PFSK-1 (cell line): ENCODE measurements at regions not wholly inside any gene's neighbourhood (a gene's known extent, or its start where the extent isn't known, plus 50 kb on each side); places are given as distances from the start of the nearest gene placed in this dataset.

Experiments
- FOXP2 ChIP-seq: optimal IDR thresholded peaks from 2 replicates; pipeline ENCODE3; 2011; ENCODE audit warnings: borderline replicate concordance, control low read depth, inconsistent platforms; ENCODE audit not compliant: insufficient read depth; ENCODE audit errors: extremely low read length, extremely low read depth
- POLR2AphosphoS5 ChIP-seq: IDR thresholded peaks from 2 replicates; pipeline ENCODE4 v1.6.1; 2012; ENCODE audit warnings: low read depth, mild to moderate bottlenecking, control low read depth, low read length, moderate library complexity
- REST ChIP-seq, 2 experiments: IDR thresholded peaks; 2 replicates each; pipeline versions ENCODE4 v1.6.1 to v1.8.0; 2011 to 2012; ENCODE audit warnings: low read depth in 2 of 2, low read length in 2 of 2, control low read depth in 1 of 2, inconsistent platforms in 1 of 2, mild to moderate bottlenecking in 1 of 2, moderate library complexity in 1 of 2; ENCODE audit not compliant: insufficient read depth in 1 of 2
- SIN3A ChIP-seq: IDR thresholded peaks from 2 replicates; pipeline ENCODE4 v1.6.1; 2012; ENCODE audit warnings: mild to moderate bottlenecking, low read length, moderate library complexity, borderline replicate concordance; ENCODE audit not compliant: insufficient read depth
- TAF1 ChIP-seq: IDR thresholded peaks from 2 replicates; pipeline ENCODE4 v1.6.1; 2012; ENCODE audit warnings: low read length, control low read depth, borderline replicate concordance; ENCODE audit not compliant: insufficient read depth

GRCh38 chr6:104625536-104625935 is 234.2 kb downstream of the HACE1 start:
- TF ChIP-seq REST (IDR thresholded peaks at IDR 0.05; ENCODE audit: insufficient read depth in 1 of 2, low read depth in 2 of 2, low read length in 2 of 2) (no peak), FOXP2 (no peak), POLR2AphosphoS5 (no peak), TAF1 (no peak), SIN3A (no peak)

- TF ChIP-seq SIN3A (no peak), REST (IDR thresholded peaks at IDR 0.05; ENCODE audit: insufficient read depth in 1 of 2, low read depth in 2 of 2, low read length in 2 of 2) (no peak), TAF1 (no peak), FOXP2 (no peak), POLR2AphosphoS5 (no peak)
Observed at GRCh38 chr6:104623052-104623690, 236.5 kb downstream of the HACE1 start.

- TF ChIP-seq POLR2AphosphoS5 (no peak), FOXP2 (no peak)
Observed at GRCh38 chr6:104621396-104621795, 238.3 kb downstream of the HACE1 start.

GRCh38 chr6:104617591-104617990 is 242.1 kb downstream of the HACE1 start:
- TF ChIP-seq FOXP2 = no peak
- no peak for TF ChIP-seq REST (IDR thresholded peaks at IDR 0.05; ENCODE audit: insufficient read depth in 1 of 2, low read depth in 2 of 2, low read length in 2 of 2)
- TF ChIP-seq TAF1 = no peak
- no peak for TF ChIP-seq SIN3A
- no peak for TF ChIP-seq POLR2AphosphoS5

GRCh38 chr6:104614394-104614793 is 245.3 kb downstream of the HACE1 start:
- TF ChIP-seq SIN3A = no peak
- TF ChIP-seq POLR2AphosphoS5 = no peak
- TF ChIP-seq FOXP2 = no peak
- TF ChIP-seq TAF1 = no peak
- TF ChIP-seq REST (IDR thresholded peaks at IDR 0.05; ENCODE audit: insufficient read depth in 1 of 2, low read depth in 2 of 2, low read length in 2 of 2) = no peak
